GM12878 (cell line): ENCODE measurements at regions not wholly inside any gene's neighbourhood (a gene's known extent, or its start where the extent isn't known, plus 50 kb on each side); places are given as distances from the start of the nearest gene placed in this dataset.

Experiments
- ATAC-seq: fragments of 200-7000 bp; cut with Tn5 transposase; 3 replicates; pipeline ENCODE4 v1.9.1; 2020; ENCODE audit warnings: mild to moderate bottlenecking, moderate library complexity
- BruUV-seq: library from RNA; stranded (reverse); fragments of 400-500 nt; replicated peaks from 2 replicates; lab custom pipeline; 2021; lab: Mats Ljungman, UMichigan
- CTCF ChIA-PET: fragments of 300-600 bp; sonication (Branson Sonifier 250); formaldehyde crosslinking; extraction: SDS; loops from one replicate; lab custom pipeline; 2021; ENCODE audit warnings: inconsistent platforms; lab: Yijun Ruan, JAX
- POLR2A ChIA-PET: fragments of 350-600 bp; formaldehyde crosslinking; extraction: SDS; loops from one replicate; lab custom pipeline; 2021; ENCODE audit warnings: inconsistent platforms; lab: Charles Lee
- RAD21 ChIA-PET: fragments of 300-600 bp; sonication (Branson Sonifier 250); formaldehyde crosslinking; loops from one replicate; lab custom pipeline; 2023; ENCODE audit warnings: antibody characterized with exemption; ENCODE audit not compliant: unreplicated experiment; lab: Charles Lee
- SMC1A ChIA-PET: fragments of 300-600 bp; sonication (Branson Sonifier 250); formaldehyde crosslinking; loops from one replicate; lab custom pipeline; 2023; ENCODE audit not compliant: unreplicated experiment, uncharacterized antibody; lab: Charles Lee
- DNase-seq: peaks from one replicate; pipeline ENCODE4 v3.0.0-alpha.2; 2011; ENCODE audit warnings: low read depth, low spot score
- FAIRE-seq: peaks from 3 replicates; lab custom pipeline; 2011; peaks lifted over from hg19 to GRCh38; lab: Jason Lieb, UNC
- H2AFZ ChIP-seq: 2 replicates; pipeline ENCODE4 v1.6.0; 2011; ENCODE audit warnings: low read depth, low read length, control low read depth; ENCODE audit not compliant: control insufficient read depth
- H3K27ac ChIP-seq: 2 replicates; pipeline ENCODE4 v1.5.1; 2011; ENCODE audit warnings: control low read depth; ENCODE audit not compliant: control insufficient read depth, insufficient read depth
- H3K27me3 ChIP-seq, 2 experiments: replicated peaks in 1 of 2; 2 replicates each; pipeline versions ENCODE4 v1.6.0 to v1.6.1; 2011; ENCODE audit warnings: low read length in 1 of 2; ENCODE audit not compliant: control insufficient read depth in 2 of 2, insufficient read depth in 2 of 2
- H3K36me3 ChIP-seq, 2 experiments: 2 replicates each; pipeline ENCODE4 v1.5.1; 2011; ENCODE audit warnings: low read length in 1 of 2; ENCODE audit not compliant: control insufficient read depth in 2 of 2, insufficient read depth in 2 of 2
- H3K4me1 ChIP-seq: 2 replicates; pipeline ENCODE4 v1.6.1; 2011; ENCODE audit warnings: mild to moderate bottlenecking, low read length, moderate library complexity, mixed read lengths; ENCODE audit not compliant: control insufficient read depth, insufficient read depth
- H3K4me2 ChIP-seq: 2 replicates; pipeline ENCODE4 v1.6.0; 2011; ENCODE audit warnings: control low read depth; ENCODE audit not compliant: control insufficient read depth, insufficient read depth
- H3K4me3 ChIP-seq: fragments of 200-600 bp; sonication (generic); 2 replicates; pipeline ENCODE4 v1.5.1; 2016
- H3K79me2 ChIP-seq: 2 replicates; pipeline ENCODE4 v1.6.0; 2011; ENCODE audit warnings: low read length; ENCODE audit not compliant: control insufficient read depth, insufficient read depth
- H3K9ac ChIP-seq: 2 replicates; pipeline ENCODE4 v1.8.0; 2011; ENCODE audit warnings: low read length, control low read depth, mixed read lengths; ENCODE audit not compliant: control insufficient read depth, insufficient read depth
- H3K9me3 ChIP-seq: replicated peaks from 3 replicates; pipeline ENCODE4 v1.5.1; 2011; ENCODE audit warnings: mild to moderate bottlenecking, low read length; ENCODE audit not compliant: control insufficient read depth, insufficient read depth
- H4K20me1 ChIP-seq: 2 replicates; pipeline ENCODE4 v1.6.0; 2011; ENCODE audit not compliant: control insufficient read depth, insufficient read depth
- BHLHE40 ChIP-seq, 2 experiments: fragments of 450-650 bp in 1 of 2; IDR thresholded peaks; 2 replicates each; pipeline ENCODE4 v1.6.1; 2011 to 2017; ENCODE audit warnings: low read depth in 2 of 2, borderline replicate concordance in 1 of 2, improper control_type of control experiment in 1 of 2, low read length in 1 of 2, mild to moderate bottlenecking in 1 of 2
- BRCA1 ChIP-seq: IDR thresholded peaks from 2 replicates; pipeline ENCODE4 v1.6.1; 2011; ENCODE audit warnings: low read depth, low read length, improper control_type of control experiment
- ELK1 ChIP-seq: IDR thresholded peaks from 2 replicates; pipeline ENCODE4 v1.6.1; 2012; ENCODE audit warnings: low read depth, low read length, improper control_type of control experiment
- IRF4 ChIP-seq: IDR thresholded peaks from 2 replicates; pipeline ENCODE4 v1.6.1; 2011; ENCODE audit warnings: low read depth, low read length
- RAD21 ChIP-seq: IDR thresholded peaks from 2 replicates; pipeline ENCODE4 v1.6.1; 2011; ENCODE audit warnings: mild to moderate bottlenecking, low read depth, low read length, moderate library complexity; ENCODE audit not compliant: insufficient read depth
- SMC3 ChIP-seq: IDR thresholded peaks from 2 replicates; pipeline ENCODE4 v1.6.1; 2011; ENCODE audit warnings: low read length, improper control_type of control experiment, borderline replicate concordance
- TARDBP ChIP-seq: IDR thresholded peaks from 2 replicates; pipeline ENCODE4 v1.6.1; 2016; ENCODE audit warnings: borderline replicate concordance
- ZNF274 ChIP-seq: IDR thresholded peaks from one replicate; pipeline ENCODE4 v1.8.0; 2011; ENCODE audit not compliant: insufficient read length, insufficient read depth
- WGBS: methylation state at CpG from one replicate; pipeline ENCODE4 v1.1.6; 2016; ENCODE audit warnings: low lambda C conversion rate; ENCODE audit not compliant: insufficient replicate concordance, insufficient coverage; ENCODE audit errors: missing lambda C conversion rate; 5-methylcytosine and 5-hydroxymethylcytosine counted together
- in situ Hi-C: fragments of 300-500 bp; cut with MboI; formaldehyde crosslinking; loops from 9 replicates; pipeline ENCODE4 v1.14.3; 2018; ENCODE audit warnings: mixed read lengths
- intact Hi-C: fragments of 100-400 bp; cut with micrococcal nuclease; formaldehyde crosslinking; loops from one replicate; pipeline ENCODE4 v1.14.2; 2022; ENCODE audit not compliant: unreplicated experiment
- TF ChIP-seq, protein P1 (sequence below): fragments of 450-650 bp; IDR thresholded peaks from 2 replicates; pipeline ENCODE4 v1.6.1; 2018; ENCODE audit warnings: borderline replicate concordance, mild to moderate bottlenecking; ENCODE audit not compliant: partially characterized antibody

- TF ChIP-seq, protein P1, sequence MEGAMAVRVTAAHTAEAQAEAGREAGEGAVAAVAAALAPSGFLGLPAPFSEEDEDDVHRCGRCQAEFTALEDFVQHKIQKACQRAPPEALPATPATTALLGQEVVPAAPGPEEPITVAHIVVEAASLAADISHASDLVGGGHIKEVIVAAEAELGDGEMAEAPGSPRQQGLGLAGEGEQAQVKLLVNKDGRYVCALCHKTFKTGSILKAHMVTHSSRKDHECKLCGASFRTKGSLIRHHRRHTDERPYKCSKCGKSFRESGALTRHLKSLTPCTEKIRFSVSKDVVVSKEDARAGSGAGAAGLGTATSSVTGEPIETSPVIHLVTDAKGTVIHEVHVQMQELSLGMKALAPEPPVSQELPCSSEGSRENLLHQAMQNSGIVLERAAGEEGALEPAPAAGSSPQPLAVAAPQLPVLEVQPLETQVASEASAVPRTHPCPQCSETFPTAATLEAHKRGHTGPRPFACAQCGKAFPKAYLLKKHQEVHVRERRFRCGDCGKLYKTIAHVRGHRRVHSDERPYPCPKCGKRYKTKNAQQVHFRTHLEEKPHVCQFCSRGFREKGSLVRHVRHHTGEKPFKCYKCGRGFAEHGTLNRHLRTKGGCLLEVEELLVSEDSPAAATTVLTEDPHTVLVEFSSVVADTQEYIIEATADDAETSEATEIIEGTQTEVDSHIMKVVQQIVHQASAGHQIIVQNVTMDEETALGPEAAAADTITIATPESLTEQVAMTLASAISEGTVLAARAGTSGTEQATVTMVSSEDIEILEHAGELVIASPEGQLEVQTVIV, result no peak
- TF ChIP-seq BRCA1, result no peak
- no peak for TF ChIP-seq ZNF274
- no peak for TF ChIP-seq BHLHE40 (IDR thresholded peaks at IDR 0.05; ENCODE audit: borderline replicate concordance in 1 of 2, low read depth in 2 of 2, low read length in 1 of 2)
- no peak for TF ChIP-seq TARDBP
- TF ChIP-seq RAD21, result no peak
- no peak for TF ChIP-seq IRF4
- no peak for TF ChIP-seq ELK1
Measured at GRCh38 chrX:39202641-39203040, 401.4 kb downstream of the MID1IP1 start (continued).

DNA sequence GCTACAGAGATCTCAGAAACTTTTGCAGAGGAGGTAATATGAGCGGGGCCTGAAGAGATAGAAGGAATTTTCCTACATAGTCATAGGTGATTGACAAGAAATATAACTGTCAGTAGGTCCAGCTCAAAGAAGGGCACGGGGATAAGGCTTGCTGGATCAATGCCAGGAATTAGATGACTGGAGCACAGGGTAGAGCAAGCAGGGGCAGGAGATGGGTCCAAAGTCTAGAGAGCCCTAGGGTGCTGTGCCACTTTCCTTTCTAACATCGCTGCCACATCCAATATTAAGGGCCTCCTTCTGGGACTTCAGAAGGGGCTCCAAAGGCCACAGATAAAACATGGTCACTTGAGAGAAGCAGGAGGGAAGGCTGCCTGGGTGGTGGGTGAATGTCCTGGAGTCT, 402.2 kb downstream of the MID1IP1 start:
- FAIRE-seq, result no peak
- in situ Hi-C loops, result no loop called here

More for the DNA sequence above, 402.2 kb downstream of the MID1IP1 start:
- no peak overlapping the region for H3K27ac ChIP-seq
- no peak overlapping the region for H3K4me3 ChIP-seq
- H4K20me1 ChIP-seq, result no peaks in the 10 kb centered on the region
- no peaks in the 10 kb centered on the region for H3K36me3 ChIP-seq
- ChIA-PET POLR2A (no interaction called here), SMC1A (interaction anchor here (1.1 to 1.5 kb wide), 4 partner anchors 29 to 70 kb away, joined by 3 to 4 read pairs (median 3); no protein-coding TSS in a partner anchor), CTCF (no interaction called here), RAD21 (no interaction called here)
- no peak for ATAC-seq
- no peaks in the 10 kb centered on the region for H3K4me1 ChIP-seq
- DNase-seq, result no peak
- 40% methylated on average over 3 of the region's 3 CpGs for WGBS
- no TSS peak for BruUV-seq
- intact Hi-C loops, result no loop called here
- TF ChIP-seq SMC3, result no peak
- no peak for TF ChIP-seq BRCA1
- no peaks in the 10 kb centered on the region for H3K79me2 ChIP-seq
- H3K4me2 ChIP-seq, result no peak overlapping the region
- no peaks in the 10 kb centered on the region for H3K9me3 ChIP-seq
- no peak overlapping the region for H2AFZ ChIP-seq
- no peaks in the 10 kb centered on the region for H3K27me3 ChIP-seq
- no peak overlapping the region for H3K9ac ChIP-seq
